SK-N-SH treated with all-trans-retinoic acid at 6 μM for 48 hours (cell line): ENCODE measurements at regions not wholly inside any gene's neighbourhood (a gene's known extent, or its start where the extent isn't known, plus 50 kb on each side); places are given as distances from the start of the nearest gene placed in this dataset.

Experiments
- ATAC-seq: fragments of 200-7000 bp; cut with Tn5 transposase; 3 replicates; pipeline ENCODE4 v1.9.1; 2020; ENCODE audit warnings: mild to moderate bottlenecking, moderate library complexity
- ARNTL ChIP-seq: fragments of 450-650 bp; formaldehyde crosslinking; IDR thresholded peaks from 2 replicates; pipeline ENCODE4 v1.5.0; 2020; ENCODE audit warnings: low read depth, mild to moderate bottlenecking, moderate library complexity, borderline replicate concordance
- BACH2 ChIP-seq: fragments of 250-450 bp; sonication (Bioruptor Pico); IDR thresholded peaks from 2 replicates; pipeline ENCODE4 v1.9.0; 2021; ENCODE audit warnings: mild to moderate bottlenecking, borderline replicate concordance
- CSDC2 ChIP-seq: fragments of 250-450 bp; sonication (Bioruptor Pico); IDR thresholded peaks from 2 replicates; pipeline ENCODE4 v1.5.0; 2020; ENCODE audit warnings: mild to moderate bottlenecking, moderate library complexity
- GLIS3 ChIP-seq: fragments of 250-450 bp; sonication (Bioruptor Pico); IDR thresholded peaks from 2 replicates; pipeline ENCODE4 v1.5.0; 2020; ENCODE audit warnings: mild to moderate bottlenecking, moderate library complexity
- ISL1 ChIP-seq: fragments of 250-450 bp; sonication (Bioruptor Pico); IDR thresholded peaks from 2 replicates; pipeline ENCODE4 v2.1.2; 2022; ENCODE audit warnings: mild to moderate bottlenecking, moderate library complexity
- OSR1 ChIP-seq: fragments of 250-450 bp; sonication (Bioruptor Pico); IDR thresholded peaks from 2 replicates; pipeline ENCODE4 v1.8.0; 2022; ENCODE audit warnings: moderate library complexity, mild to moderate bottlenecking, inconsistent platforms
- RARB ChIP-seq: fragments of 250-450 bp; sonication (Bioruptor Pico); IDR thresholded peaks from 2 replicates; pipeline ENCODE4 v1.8.0; 2021; ENCODE audit warnings: mild to moderate bottlenecking, moderate library complexity
- SNAI2 ChIP-seq: fragments of 250-450 bp; sonication (Bioruptor Pico); IDR thresholded peaks from 2 replicates; pipeline ENCODE4 v1.5.0; 2020; ENCODE audit warnings: mild to moderate bottlenecking, moderate library complexity
- TOX ChIP-seq: fragments of 250-450 bp; sonication (Bioruptor Pico); IDR thresholded peaks from 2 replicates; pipeline ENCODE4 v1.8.0; 2021; ENCODE audit warnings: mild to moderate bottlenecking, moderate library complexity, borderline replicate concordance
- ZC3H10 ChIP-seq: fragments of 250-450 bp; sonication (Bioruptor Pico); IDR thresholded peaks from 2 replicates; pipeline ENCODE4 v1.5.1; 2021; ENCODE audit warnings: mild to moderate bottlenecking, moderate library complexity
- ZFP3 ChIP-seq: fragments of 250-450 bp; sonication (Bioruptor Pico); IDR thresholded peaks from 2 replicates; pipeline ENCODE4 v1.5.0; 2020; ENCODE audit warnings: mild to moderate bottlenecking, moderate library complexity
- ZFP30 ChIP-seq: fragments of 450-650 bp; formaldehyde crosslinking; IDR thresholded peaks from 2 replicates; pipeline ENCODE4 v1.5.0; 2022; ENCODE audit warnings: mild to moderate bottlenecking, moderate library complexity
- ZNF565 ChIP-seq: fragments of 450-650 bp; formaldehyde crosslinking; conservative IDR thresholded peaks from 2 replicates; pipeline ENCODE4 v1.5.0; 2020; ENCODE audit warnings: low read depth, mild to moderate bottlenecking, moderate library complexity
- TF ChIP-seq, protein P1 (sequence below): fragments of 250-450 bp; sonication (Bioruptor Pico); IDR thresholded peaks from 2 replicates; pipeline ENCODE4 v1.5.1; 2021; ENCODE audit warnings: mild to moderate bottlenecking, moderate library complexity
- TF ChIP-seq, protein P2 (sequence below): fragments of 250-450 bp; sonication (Bioruptor Pico); IDR thresholded peaks from 2 replicates; pipeline ENCODE4 v1.5.1; 2020; ENCODE audit warnings: low read depth, mild to moderate bottlenecking, moderate library complexity
- TF ChIP-seq, protein P3 (sequence below): fragments of 250-450 bp; sonication (Bioruptor Pico); IDR thresholded peaks from 2 replicates; pipeline ENCODE4 v1.8.0; 2020; ENCODE audit warnings: mild to moderate bottlenecking, moderate library complexity, borderline replicate concordance
- TF ChIP-seq, protein P4 (sequence below): fragments of 250-450 bp; sonication (Bioruptor Pico); IDR thresholded peaks from 2 replicates; pipeline ENCODE4 v1.8.0; 2021; ENCODE audit warnings: low read depth, mild to moderate bottlenecking, moderate library complexity, borderline replicate concordance
- TF ChIP-seq, protein P5 (sequence below): fragments of 250-450 bp; sonication (Bioruptor Pico); IDR thresholded peaks from 2 replicates; pipeline ENCODE4 v1.5.0; 2020; ENCODE audit warnings: mild to moderate bottlenecking, moderate library complexity

DNA sequence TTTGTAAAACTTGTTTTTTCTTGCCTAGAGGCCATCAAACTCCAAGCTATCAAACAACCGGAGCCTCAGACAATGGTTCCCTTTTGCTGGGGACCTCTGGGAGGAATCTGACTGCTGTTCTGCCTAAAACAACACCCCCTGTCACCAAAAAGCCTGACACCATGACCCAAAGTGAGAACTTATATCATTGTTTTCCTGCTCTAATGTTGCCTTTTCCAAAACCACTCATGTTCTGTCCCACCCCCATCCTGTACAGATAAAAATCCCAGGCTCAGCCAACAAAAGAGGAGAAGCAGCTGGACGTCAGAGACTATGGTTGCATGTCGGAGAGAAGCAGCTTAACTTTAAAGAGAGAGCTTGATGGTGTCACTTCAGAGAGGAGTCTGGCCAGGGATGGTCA lies 327.2 kb upstream of the CXADR start (continued):
- no peak for TF ChIP-seq ZC3H10 (CRISPR knock-in tag)
- TF ChIP-seq ARNTL, result no peak
- TF ChIP-seq, protein P1, sequence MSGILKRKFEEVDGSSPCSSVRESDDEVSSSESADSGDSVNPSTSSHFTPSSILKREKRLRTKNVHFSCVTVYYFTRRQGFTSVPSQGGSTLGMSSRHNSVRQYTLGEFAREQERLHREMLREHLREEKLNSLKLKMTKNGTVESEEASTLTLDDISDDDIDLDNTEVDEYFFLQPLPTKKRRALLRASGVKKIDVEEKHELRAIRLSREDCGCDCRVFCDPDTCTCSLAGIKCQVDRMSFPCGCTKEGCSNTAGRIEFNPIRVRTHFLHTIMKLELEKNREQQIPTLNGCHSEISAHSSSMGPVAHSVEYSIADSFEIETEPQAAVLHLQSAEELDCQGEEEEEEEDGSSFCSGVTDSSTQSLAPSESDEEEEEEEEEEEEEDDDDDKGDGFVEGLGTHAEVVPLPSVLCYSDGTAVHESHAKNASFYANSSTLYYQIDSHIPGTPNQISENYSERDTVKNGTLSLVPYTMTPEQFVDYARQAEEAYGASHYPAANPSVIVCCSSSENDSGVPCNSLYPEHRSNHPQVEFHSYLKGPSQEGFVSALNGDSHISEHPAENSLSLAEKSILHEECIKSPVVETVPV (CRISPR knock-in tag), result no peak
- TF ChIP-seq, protein P2, sequence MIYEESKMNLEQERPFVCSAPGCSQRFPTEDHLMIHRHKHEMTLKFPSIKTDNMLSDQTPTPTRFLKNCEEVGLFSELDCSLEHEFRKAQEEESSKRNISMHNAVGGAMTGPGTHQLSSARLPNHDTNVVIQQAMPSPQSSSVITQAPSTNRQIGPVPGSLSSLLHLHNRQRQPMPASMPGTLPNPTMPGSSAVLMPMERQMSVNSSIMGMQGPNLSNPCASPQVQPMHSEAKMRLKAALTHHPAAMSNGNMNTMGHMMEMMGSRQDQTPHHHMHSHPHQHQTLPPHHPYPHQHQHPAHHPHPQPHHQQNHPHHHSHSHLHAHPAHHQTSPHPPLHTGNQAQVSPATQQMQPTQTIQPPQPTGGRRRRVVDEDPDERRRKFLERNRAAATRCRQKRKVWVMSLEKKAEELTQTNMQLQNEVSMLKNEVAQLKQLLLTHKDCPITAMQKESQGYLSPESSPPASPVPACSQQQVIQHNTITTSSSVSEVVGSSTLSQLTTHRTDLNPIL (CRISPR knock-in tag), result no peak
- TF ChIP-seq TOX, result no peak

DNA sequence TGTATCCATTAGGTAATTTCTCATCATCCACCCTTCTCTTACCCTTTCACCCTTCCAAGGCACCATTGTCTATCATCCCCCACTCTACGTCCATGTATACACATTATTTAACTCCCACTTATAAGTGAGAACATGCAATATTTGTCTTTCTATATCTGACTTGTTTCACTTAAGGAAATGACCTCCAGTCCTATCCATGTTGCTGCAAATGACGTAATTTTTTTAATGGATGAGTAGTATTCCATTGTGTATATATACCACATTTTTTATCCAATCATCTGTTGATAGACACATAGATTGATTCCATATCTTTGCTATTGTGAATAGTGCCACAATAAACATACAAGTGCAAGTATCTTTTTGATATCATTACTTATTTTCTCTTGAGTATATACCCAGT lies 322.9 kb upstream of the CXADR start:
- ATAC-seq, result no peak
- no peak for TF ChIP-seq BACH2
- TF ChIP-seq SNAI2 (CRISPR knock-in tag), result no peak
- TF ChIP-seq CSDC2, result no peak
- TF ChIP-seq, protein P3, sequence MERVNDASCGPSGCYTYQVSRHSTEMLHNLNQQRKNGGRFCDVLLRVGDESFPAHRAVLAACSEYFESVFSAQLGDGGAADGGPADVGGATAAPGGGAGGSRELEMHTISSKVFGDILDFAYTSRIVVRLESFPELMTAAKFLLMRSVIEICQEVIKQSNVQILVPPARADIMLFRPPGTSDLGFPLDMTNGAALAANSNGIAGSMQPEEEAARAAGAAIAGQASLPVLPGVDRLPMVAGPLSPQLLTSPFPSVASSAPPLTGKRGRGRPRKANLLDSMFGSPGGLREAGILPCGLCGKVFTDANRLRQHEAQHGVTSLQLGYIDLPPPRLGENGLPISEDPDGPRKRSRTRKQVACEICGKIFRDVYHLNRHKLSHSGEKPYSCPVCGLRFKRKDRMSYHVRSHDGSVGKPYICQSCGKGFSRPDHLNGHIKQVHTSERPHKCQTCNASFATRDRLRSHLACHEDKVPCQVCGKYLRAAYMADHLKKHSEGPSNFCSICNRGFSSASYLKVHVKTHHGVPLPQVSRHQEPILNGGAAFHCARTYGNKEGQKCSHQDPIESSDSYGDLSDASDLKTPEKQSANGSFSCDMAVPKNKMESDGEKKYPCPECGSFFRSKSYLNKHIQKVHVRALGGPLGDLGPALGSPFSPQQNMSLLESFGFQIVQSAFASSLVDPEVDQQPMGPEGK (CRISPR knock-in tag), result no peak
- no peak for TF ChIP-seq ARNTL
- TF ChIP-seq OSR1 (CRISPR knock-in tag), result no peak
- TF ChIP-seq ISL1 (CRISPR knock-in tag), result no peak
- TF ChIP-seq, protein P4, sequence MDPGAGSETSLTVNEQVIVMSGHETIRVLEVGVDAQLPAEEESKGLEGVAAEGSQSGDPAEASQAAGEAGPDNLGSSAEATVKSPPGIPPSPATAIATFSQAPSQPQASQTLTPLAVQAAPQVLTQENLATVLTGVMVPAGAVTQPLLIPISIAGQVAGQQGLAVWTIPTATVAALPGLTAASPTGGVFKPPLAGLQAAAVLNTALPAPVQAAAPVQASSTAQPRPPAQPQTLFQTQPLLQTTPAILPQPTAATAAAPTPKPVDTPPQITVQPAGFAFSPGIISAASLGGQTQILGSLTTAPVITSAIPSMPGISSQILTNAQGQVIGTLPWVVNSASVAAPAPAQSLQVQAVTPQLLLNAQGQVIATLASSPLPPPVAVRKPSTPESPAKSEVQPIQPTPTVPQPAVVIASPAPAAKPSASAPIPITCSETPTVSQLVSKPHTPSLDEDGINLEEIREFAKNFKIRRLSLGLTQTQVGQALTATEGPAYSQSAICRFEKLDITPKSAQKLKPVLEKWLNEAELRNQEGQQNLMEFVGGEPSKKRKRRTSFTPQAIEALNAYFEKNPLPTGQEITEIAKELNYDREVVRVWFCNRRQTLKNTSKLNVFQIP (CRISPR knock-in tag), result no peak
- TF ChIP-seq, protein P1 (CRISPR knock-in tag), result no peak
- TF ChIP-seq ZFP30 (CRISPR knock-in tag), result no peak
- no peak for TF ChIP-seq ZFP3 (CRISPR knock-in tag)
- TF ChIP-seq, protein P5, sequence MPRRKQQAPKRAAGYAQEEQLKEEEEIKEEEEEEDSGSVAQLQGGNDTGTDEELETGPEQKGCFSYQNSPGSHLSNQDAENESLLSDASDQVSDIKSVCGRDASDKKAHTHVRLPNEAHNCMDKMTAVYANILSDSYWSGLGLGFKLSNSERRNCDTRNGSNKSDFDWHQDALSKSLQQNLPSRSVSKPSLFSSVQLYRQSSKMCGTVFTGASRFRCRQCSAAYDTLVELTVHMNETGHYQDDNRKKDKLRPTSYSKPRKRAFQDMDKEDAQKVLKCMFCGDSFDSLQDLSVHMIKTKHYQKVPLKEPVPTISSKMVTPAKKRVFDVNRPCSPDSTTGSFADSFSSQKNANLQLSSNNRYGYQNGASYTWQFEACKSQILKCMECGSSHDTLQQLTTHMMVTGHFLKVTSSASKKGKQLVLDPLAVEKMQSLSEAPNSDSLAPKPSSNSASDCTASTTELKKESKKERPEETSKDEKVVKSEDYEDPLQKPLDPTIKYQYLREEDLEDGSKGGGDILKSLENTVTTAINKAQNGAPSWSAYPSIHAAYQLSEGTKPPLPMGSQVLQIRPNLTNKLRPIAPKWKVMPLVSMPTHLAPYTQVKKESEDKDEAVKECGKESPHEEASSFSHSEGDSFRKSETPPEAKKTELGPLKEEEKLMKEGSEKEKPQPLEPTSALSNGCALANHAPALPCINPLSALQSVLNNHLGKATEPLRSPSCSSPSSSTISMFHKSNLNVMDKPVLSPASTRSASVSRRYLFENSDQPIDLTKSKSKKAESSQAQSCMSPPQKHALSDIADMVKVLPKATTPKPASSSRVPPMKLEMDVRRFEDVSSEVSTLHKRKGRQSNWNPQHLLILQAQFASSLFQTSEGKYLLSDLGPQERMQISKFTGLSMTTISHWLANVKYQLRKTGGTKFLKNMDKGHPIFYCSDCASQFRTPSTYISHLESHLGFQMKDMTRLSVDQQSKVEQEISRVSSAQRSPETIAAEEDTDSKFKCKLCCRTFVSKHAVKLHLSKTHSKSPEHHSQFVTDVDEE (CRISPR knock-in tag), result no peak
- TF ChIP-seq TOX, result no peak
- TF ChIP-seq, protein P2 (CRISPR knock-in tag), result no peak

DNA sequence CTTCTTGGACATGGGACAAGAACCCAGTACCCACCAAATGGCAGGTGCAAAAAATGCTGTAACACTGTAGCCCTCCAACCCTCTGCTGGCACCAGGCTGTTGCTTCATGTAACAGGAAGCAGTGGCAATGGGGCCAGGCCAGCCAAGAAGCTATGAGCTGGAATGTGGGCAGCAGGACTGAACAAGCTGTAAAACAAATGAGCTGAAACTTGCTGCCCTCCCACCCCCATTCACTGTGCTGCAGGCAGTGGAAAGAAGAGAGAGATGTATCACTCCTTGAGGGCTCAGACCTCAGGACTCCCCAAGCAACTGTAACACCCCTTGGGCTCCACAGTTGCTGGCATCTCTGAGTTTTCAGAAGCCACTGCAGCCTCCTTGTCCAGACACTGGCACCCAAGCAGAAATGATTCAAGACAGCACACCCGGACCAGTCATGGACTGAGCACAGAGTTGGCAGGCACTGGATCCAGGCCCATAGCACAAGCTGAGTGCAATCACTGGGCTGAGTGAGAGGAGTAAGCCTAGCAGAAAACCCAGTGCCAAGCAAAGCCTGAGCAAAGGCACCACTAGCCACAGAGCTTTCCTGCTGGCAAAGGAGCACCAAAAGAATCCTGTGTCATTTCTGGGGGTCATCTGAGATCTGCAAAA lies 321.4 kb upstream of the CXADR start:
- ATAC-seq, result no peak
- TF ChIP-seq ISL1 (CRISPR knock-in tag), result no peak
- no peak for TF ChIP-seq RARB (CRISPR knock-in tag)
- TF ChIP-seq GLIS3 (CRISPR knock-in tag), result no peak
- no peak for TF ChIP-seq ZFP30 (CRISPR knock-in tag)
- TF ChIP-seq, protein P4 (CRISPR knock-in tag), result no peak
- TF ChIP-seq, protein P5 (CRISPR knock-in tag), result no peak
- TF ChIP-seq, protein P1 (CRISPR knock-in tag), result no peak
- no peak for TF ChIP-seq ZNF565
